BJ (cell line): ENCODE measurements at regions not wholly inside any gene's neighbourhood (a gene's known extent, or its start where the extent isn't known, plus 50 kb on each side); places are given as distances from the start of the nearest gene placed in this dataset.

Experiments
- CTCF ChIA-PET: fragments of 350-600 bp; formaldehyde crosslinking; extraction: SDS; loops from one replicate; lab custom pipeline; 2021; ENCODE audit warnings: antibody characterized with exemption, inconsistent platforms; lab: Yijun Ruan, JAX
- POLR2A ChIA-PET: fragments of 300-600 bp; sonication (Branson Sonifier 250); formaldehyde crosslinking; extraction: SDS; loops from one replicate; lab custom pipeline; 2021; ENCODE audit warnings: antibody characterized with exemption; lab: Charles Lee
- DNase-seq: peaks from one replicate; pipeline ENCODE4 v3.0.0-alpha.2; 2011; ENCODE audit warnings: low read depth
- H3K27me3 ChIP-seq: 2 replicates; pipeline ENCODE4 v1.6.0; 2011; ENCODE audit warnings: low read length; ENCODE audit not compliant: control insufficient read depth, insufficient read depth
- H3K36me3 ChIP-seq: 2 replicates; pipeline ENCODE4 v1.5.1; 2011; ENCODE audit warnings: low read length; ENCODE audit not compliant: control insufficient read depth, insufficient read depth
- H3K4me3 ChIP-seq: 2 replicates; pipeline ENCODE4 v1.5.1; 2011; ENCODE audit warnings: low read depth, mild to moderate bottlenecking, control low read depth, low read length
- CTCF ChIP-seq: IDR thresholded peaks from 2 replicates; pipeline ENCODE4 v1.5.1; 2011; ENCODE audit warnings: low read depth, mild to moderate bottlenecking, control low read depth, inconsistent platforms, low read length, moderate library complexity; ENCODE audit not compliant: insufficient read depth

DNA sequence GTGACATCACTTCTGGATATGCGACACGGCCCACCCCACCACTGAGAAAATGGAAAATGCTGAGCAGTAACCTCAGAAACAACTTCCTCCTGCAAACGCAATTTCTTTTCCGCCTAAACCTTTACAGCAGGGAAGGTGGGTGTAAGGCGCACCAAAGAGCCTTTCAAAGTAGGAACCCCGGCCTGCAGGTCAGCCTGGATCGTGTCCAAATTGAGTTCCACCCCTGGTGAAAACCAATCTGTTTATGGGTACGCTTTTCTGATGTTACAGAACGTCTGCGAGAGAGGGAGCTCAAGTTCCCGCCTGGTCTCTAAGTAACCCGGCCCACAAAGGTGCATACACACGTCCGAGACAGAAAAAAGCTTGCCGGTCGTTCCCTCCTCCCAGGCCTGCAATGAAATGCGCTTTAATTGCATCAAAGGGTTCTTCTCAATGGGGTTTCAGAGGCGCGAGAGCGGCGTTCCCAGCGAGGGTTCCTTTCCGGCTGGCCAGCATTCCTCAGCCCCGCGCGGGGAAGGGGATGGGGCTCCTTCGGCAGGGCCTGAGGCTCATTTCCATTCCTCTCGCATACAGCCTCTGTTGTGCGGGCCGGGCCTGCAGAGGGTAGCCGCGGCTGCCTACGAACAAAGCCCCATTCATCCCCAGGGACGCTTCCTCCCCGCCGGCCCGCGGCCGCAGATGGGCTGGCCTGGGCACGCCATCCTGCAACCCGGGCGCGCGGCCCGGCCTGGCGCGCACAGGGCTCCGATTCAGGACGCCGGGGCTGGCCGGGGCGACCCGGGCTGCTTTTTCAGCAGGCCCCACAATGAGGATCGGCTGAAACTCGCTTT is 138.1 kb downstream of the TMCO5A start:
- Histone ChIP-seq H3K36me3 (no peaks in the 10 kb centered on the region), H3K27me3 (no peaks in the 10 kb centered on the region), H3K4me3 (peak overlapping the region; percentile 36)
- ChIA-PET POLR2A (interaction anchor here (0.6 kb wide), 1 partner anchor 283 kb away, joined by 3 read pairs; no protein-coding TSS in a partner anchor), CTCF (interaction anchor here (0.7 to 1.1 kb wide), 5 partner anchors 11 to 356 kb away, joined by 3 to 6 read pairs (median 4); no protein-coding TSS in a partner anchor)
- TF ChIP-seq CTCF, result peak; percentile 23
- DNase-seq, result no peak

DNA sequence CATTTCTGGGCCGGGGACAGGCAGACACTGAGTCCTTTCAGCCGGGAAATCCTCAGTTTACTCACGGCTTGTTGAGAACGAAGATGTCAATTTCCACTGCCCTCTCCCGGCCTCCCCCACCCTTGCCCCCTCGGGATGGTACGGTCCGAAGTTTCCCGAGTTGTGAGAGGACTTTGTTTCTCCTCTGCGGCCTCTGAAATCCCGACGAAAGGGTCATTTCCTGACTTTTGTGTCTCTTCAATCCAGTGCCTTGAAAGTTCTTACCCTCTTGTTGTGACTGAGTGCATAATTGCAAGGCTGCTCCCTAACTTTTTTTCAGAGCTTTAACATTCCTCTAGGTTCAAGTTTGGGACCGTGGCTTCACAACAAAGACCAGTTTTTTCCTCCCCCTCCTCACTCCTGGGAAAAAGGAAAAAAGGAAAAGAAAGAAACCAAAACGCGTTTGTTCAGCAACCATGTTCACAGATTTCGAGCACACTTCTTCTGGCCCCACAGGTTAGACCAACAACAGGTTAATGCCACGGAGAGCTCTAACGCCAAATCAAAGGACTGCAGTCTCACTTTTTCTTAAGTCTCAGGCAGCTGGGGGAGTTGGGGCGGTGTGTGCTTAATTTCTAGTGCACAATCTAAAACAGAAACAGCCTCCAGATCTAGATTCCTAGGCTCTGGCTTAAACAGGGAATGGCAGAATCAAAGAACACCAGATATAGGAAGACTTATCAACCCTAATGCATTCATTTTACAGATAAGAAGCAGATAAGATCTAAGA is 138.9 kb downstream of the TMCO5A start:
- no peak for DNase-seq
- no peak for TF ChIP-seq CTCF
- ChIA-PET POLR2A (interaction anchor here (0.6 kb wide), 1 partner anchor 282 kb away, joined by 3 read pairs; no protein-coding TSS in a partner anchor), CTCF (interaction anchor here (0.7 to 1.1 kb wide), 4 partner anchors 11 to 201 kb away, joined by 3 to 4 read pairs (median 3); no protein-coding TSS in a partner anchor)
- no peaks in the 10 kb centered on the region for H3K27me3 ChIP-seq
- no peaks in the 10 kb centered on the region for H3K36me3 ChIP-seq
- peak overlapping the region; percentile 36 for H3K4me3 ChIP-seq

DNA sequence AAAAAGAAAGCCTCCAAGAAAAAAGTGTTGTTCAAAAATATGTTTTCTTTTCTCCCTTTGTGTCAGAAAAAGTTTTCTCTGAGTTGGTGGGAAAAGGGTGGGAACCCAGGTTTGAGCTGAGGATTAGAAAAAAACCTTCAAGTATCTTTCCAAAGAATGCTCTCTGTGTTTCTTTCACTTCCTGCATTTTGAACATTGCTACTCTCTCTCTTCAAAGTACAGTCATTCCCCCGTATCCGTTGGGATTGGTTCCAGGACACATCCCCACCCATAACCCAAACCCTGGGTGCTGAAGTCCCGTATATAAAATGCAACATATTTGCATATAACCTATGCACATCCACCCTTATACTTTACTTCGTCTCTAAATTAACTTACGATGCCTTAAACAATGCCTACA is 139.6 kb downstream of the TMCO5A start:
- Histone ChIP-seq H3K4me3 (no peak overlapping the region), H3K27me3 (no peaks in the 10 kb centered on the region), H3K36me3 (no peaks in the 10 kb centered on the region)
- DNase-seq, result no peak
- CTCF ChIA-PET, result interaction anchor here (0.7 to 0.8 kb wide), 2 partner anchors 10 to 70 kb away, joined by 3 read pairs; no protein-coding TSS in a partner anchor
- no peak for TF ChIP-seq CTCF
- POLR2A ChIA-PET, result no interaction called here

DNA sequence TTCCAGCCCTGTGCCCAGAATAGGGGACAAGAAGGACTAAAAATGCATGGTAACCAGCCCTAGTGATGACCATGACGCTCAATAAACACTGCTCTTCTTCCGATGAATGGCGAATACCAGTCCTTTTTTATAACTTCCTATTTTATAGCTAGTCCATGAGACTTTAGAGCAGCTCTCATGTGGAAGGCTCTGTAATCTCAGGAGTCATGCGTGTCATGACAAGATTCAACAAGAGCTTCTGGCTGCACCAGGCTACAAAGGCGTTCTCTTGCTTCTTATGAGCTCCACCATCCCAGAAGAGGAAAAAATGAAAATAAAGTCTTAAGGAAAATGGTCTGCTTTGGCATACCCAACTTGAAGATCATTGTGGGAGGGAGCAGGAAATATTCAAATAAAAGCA is 141.0 kb downstream of the TMCO5A start:
- POLR2A ChIA-PET, result no interaction called here
- no peak for DNase-seq
- H3K4me3 ChIP-seq, result no peak overlapping the region
- H3K27me3 ChIP-seq, result no peaks in the 10 kb centered on the region
- H3K36me3 ChIP-seq, result no peaks in the 10 kb centered on the region
- CTCF ChIA-PET, result interaction anchor here (1.2 kb wide), 1 partner anchor 13 kb away, joined by 3 read pairs; no protein-coding TSS in a partner anchor
- no peak for TF ChIP-seq CTCF

DNA sequence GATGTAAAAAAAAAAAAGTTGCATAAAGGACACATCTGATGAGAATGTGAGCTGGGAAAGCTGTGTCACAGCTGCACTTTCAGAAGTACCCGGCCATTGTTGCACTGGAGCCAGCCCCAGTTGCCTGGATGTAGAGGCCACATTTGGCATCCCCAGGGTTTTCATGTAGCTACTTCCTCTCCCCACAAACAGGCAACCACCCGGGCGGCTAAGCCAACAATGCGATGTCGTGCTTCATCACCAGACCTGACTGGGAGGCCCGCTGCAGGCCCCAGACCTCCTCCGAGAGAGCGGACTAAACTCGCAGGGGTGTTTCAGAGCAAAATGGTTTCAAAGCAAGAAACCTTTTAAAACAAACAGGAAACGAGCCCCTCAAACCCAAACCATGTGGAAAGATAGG is 142.3 kb downstream of the TMCO5A start:
- CTCF ChIA-PET, result interaction anchor here (0.6 kb wide), 1 partner anchor 13 kb away, joined by 3 read pairs; no protein-coding TSS in a partner anchor
- TF ChIP-seq CTCF, result no peak
- H3K27me3 ChIP-seq, result no peaks in the 10 kb centered on the region
- DNase-seq, result no peak
- no peak overlapping the region for H3K4me3 ChIP-seq
- no peaks in the 10 kb centered on the region for H3K36me3 ChIP-seq
- POLR2A ChIA-PET, result no interaction called here
